GM12864 (cell line): ENCODE measurements at regions not wholly inside any gene's neighbourhood (a gene's known extent, or its start where the extent isn't known, plus 50 kb on each side); places are given as distances from the start of the nearest gene placed in this dataset.
A peak's percentile ranks its signal among the peaks of the same experiment; 100 is the strongest.

ENCODE experiments used
- DNase-seq: peaks from one replicate; pipeline ENCODE4 v3.0.0-alpha.2; 2011; ENCODE audit warnings: low read depth
- H3K4me3 ChIP-seq: 2 replicates; pipeline ENCODE4 v1.5.1; 2011; ENCODE audit warnings: mild to moderate bottlenecking, low read depth, low read length, control low read depth
- TF ChIP-seq, protein P1 (sequence below): IDR thresholded peaks from 2 replicates; pipeline ENCODE4 v1.5.1; 2011; ENCODE audit warnings: low read depth, mild to moderate bottlenecking, moderate library complexity, low read length, control low read depth, inconsistent platforms; ENCODE audit errors: missing control alignments

DNA sequence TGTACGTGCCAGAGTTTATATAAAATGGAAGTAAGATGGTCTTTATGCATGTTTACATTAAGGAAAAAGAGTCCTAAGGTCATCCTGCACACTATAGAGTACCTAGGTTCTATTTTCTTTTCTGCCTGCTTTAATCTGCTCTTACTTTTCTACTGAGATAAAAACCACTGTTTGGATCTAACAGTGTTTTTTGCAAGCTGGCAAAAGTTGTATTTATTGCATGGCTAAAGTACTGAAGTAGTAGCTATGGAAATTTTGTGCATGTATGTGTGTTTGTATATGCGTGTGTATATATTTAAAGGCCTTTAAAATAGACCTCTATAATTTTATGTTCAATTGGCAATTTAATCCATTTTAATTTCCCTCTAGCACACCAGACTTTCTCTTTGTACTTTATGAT, 98.3 kb upstream of the CPSF6 start:
- H3K4me3 ChIP-seq, result no peak overlapping the region
- DNase-seq, result no peak
- TF ChIP-seq, protein P1, sequence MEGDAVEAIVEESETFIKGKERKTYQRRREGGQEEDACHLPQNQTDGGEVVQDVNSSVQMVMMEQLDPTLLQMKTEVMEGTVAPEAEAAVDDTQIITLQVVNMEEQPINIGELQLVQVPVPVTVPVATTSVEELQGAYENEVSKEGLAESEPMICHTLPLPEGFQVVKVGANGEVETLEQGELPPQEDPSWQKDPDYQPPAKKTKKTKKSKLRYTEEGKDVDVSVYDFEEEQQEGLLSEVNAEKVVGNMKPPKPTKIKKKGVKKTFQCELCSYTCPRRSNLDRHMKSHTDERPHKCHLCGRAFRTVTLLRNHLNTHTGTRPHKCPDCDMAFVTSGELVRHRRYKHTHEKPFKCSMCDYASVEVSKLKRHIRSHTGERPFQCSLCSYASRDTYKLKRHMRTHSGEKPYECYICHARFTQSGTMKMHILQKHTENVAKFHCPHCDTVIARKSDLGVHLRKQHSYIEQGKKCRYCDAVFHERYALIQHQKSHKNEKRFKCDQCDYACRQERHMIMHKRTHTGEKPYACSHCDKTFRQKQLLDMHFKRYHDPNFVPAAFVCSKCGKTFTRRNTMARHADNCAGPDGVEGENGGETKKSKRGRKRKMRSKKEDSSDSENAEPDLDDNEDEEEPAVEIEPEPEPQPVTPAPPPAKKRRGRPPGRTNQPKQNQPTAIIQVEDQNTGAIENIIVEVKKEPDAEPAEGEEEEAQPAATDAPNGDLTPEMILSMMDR, result no peak

DNA sequence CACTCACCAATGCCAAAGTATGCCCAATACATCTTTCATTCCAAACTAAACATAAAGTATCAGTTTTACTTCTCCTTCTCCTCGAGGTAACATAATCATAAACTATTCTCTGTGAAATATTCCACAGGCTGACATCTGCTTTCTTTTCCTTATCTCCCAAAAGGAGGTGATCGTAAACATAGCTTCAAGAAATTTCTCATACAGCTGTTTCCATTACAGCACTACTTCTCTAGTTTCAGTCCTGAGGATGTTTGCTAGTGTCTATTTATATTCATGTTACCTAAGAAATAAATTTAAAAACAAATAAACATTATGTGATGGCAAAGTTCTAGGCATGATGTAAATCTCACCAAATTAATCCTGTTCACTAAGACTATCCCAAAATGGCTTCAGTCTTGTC, 90.1 kb upstream of the CPSF6 start:
- TF ChIP-seq, protein P1, result no peak
- DNase-seq, result no peak
- H3K4me3 ChIP-seq, result no peak overlapping the region

DNA sequence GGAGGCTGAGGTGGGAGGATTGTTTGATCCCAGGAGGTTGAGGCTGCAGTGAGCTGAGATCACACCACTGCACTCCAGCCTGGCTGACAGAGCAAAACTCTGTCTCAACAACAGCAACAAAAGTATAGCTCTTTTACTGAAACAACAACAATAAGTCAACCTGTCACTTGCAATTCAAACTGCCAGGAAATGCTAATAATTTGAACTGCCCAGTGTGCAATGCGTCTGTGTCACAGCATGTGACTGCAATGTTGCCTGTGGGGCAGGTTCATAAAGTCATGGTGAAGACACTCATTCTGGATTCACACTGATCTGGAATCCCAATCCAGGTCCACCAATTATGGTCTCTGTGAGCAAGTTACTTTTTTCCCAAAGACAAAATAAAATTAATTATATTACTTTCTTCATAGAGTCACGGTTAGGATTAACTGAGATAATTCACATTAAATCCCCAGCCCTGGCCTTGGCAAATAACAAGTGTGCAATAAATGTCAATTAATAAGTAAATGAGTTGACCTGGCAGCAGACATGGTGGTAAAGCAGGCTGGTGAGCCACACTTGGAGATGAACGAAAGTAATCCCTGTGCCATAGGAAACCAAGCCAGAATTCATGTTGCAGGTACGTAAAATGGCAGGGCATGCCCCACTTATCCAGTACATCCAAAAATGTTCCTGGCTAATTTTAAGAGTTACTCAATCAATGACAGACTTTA, 89.1 kb upstream of the CPSF6 start:
- DNase-seq, result no peak

DNA sequence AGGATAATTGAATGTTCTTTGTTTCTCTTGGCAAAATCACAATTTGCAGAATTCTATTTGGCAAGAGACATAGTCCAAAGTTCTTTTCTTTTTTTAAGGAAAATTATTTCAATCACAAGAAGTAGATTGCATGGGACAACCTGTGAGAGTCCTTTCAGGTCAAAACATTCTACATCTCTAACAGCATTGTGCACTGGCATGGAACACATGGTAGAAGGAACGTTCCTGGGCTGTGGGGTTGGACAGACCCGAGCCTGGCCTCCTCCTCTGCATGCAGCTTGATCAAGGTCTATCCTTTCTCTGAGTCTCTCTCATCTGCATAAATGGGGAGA, 88.6 kb upstream of the CPSF6 start:
- no peak for DNase-seq
- no peak overlapping the region for H3K4me3 ChIP-seq
- TF ChIP-seq, protein P1, result no peak

More for the DNA sequence above, 89.1 kb upstream of the CPSF6 start:
- TF ChIP-seq, protein P1, result no peak
- no peak overlapping the region for H3K4me3 ChIP-seq

DNA sequence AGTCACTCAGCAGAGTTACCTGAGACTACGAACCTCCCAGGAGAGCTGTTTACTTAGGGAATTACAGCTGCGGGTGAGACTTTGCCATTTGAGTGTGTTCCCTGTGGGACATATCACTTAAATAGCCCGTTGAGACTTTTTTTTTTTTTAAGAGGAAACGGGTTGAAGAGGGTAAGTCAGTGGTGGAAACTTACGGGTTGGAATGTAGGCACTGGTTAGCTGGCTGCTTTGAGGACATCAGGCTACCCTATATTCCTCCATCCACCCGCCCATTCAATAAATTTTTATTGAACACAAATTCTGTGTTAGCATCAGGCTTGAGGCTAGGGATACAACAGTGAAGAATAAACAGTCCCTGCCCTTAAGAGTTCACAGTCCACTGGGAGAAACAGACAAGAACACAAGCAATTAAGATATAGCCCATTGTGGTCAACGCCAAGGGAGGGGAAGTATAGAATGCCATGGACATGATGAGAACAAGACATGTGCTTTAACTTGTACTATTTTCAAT, 88.1 kb upstream of the CPSF6 start:
- TF ChIP-seq, protein P1, result no peak
- H3K4me3 ChIP-seq, result no peak overlapping the region
- no peak for DNase-seq

DNA sequence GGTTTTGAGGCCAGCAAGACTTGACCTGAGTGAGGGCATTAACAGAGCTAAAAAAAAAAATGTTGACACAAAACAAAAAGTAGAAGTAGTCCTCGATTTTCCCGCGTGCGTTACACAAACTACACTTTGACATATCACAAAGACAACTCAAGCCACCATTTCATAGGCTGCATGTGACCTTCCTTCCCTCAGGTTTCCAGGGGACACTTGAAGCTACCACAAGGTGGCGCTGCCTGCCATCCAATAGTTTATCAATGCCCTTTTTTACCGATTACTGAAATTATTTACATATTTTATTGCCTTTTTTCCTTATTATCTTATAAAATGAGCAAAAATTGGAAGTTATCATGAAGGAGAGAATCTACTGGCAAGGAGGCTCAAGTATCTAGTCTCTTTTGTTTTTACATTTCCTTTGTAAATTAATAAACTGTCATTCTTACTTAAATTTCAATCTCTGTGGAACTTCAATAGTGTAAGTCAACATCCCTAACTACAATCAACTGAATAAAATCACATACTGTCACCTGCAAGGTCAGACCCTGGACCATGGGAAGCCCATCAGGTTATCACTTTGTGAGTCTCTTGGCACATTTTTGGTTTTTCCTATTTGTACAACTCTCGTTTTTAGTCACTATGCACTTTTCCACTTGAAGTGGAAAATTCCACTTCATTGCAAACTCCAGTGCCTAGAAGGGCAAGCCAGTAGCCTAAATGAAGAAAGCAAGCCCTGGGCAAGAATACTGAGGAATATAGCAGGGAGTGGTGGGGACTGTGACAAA, 84.6 kb upstream of the CPSF6 start:
- TF ChIP-seq, protein P1, result peak; percentile 86
- DNase-seq, result peak; percentile 43
- no peak overlapping the region for H3K4me3 ChIP-seq
